ENCODE measurements at regions not wholly inside any gene's neighbourhood (a gene's known extent, or its start where the extent isn't known, plus 50 kb on each side); places are given as distances from the start of the nearest gene placed in this dataset.

DNA sequence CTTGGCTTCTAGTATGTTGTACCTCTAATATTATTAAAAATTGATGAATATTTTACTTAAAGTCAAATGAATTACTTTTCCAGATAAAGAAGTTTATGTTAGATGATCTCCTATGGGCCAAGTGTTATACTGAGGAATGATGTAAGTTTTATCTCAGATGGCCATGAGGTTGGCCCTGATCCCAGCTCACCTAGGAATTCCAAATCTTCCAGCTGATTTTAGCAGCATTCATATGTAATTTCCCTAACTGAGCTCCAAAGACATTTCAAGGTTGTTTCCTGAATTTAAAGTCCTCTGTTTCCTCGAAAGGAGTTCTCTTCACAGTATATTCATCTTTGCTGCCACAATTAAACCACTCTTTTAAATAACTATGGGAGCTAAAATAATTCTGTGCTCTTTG, 1670.4 kb upstream of the SPRY2 start:
- H3K79me2 ChIP-seq (ENCODE audit: control insufficient read depth, insufficient read depth, low read length), result no peaks in the 10 kb centered on the region
- no TSS peak for BruUV-seq (replicated peaks)
- intact Hi-C loops (cut with micrococcal nuclease; ENCODE audit: unreplicated experiment) (no loop called here), in situ Hi-C loops (cut with MboI) (no loop called here)
- ATAC-seq, result no peak
- no peaks in the 10 kb centered on the region for H4K20me1 ChIP-seq (ENCODE audit: control insufficient read depth, insufficient read depth)
- H3K27me3 ChIP-seq (replicated peaks in 1 of 2; ENCODE audit: control insufficient read depth in 2 of 2, insufficient read depth in 2 of 2, low read length in 1 of 2), result no peaks in the 10 kb centered on the region
- no peak overlapping the region for H3K4me3 ChIP-seq
- no peak overlapping the region for H3K27ac ChIP-seq (ENCODE audit: control insufficient read depth, insufficient read depth)
- no peak for DNase-seq (ENCODE audit: low read depth, low spot score)
- no peak overlapping the region for H3K9ac ChIP-seq (ENCODE audit: control insufficient read depth, insufficient read depth, low read length)
- no peaks in the 10 kb centered on the region for H3K4me1 ChIP-seq (ENCODE audit: control insufficient read depth, insufficient read depth, low read length)
- WGBS (ENCODE audit: insufficient coverage, insufficient replicate concordance, low lambda C conversion rate, missing lambda C conversion rate), result 0% methylated on average over 1 of the region's 1 CpG
- H3K4me2 ChIP-seq (ENCODE audit: control insufficient read depth, insufficient read depth), result no peak overlapping the region
- no peaks in the 10 kb centered on the region for H3K36me3 ChIP-seq (ENCODE audit: control insufficient read depth in 2 of 2, insufficient read depth in 2 of 2, low read length in 1 of 2)
- RAD21 ChIA-PET (ENCODE audit: unreplicated experiment), result no interaction called here
- CTCF ChIA-PET, result interaction anchor here (1.1 kb wide), 1 partner anchor 12 kb away, joined by 3 read pairs; no protein-coding TSS in a partner anchor
- SMC1A ChIA-PET (ENCODE audit: uncharacterized antibody, unreplicated experiment), result interaction anchor here (1.1 kb wide), 1 partner anchor 34 kb away, joined by 3 read pairs; no protein-coding TSS in a partner anchor
- no peak for FAIRE-seq
- H3K9me3 ChIP-seq (replicated peaks; ENCODE audit: control insufficient read depth, insufficient read depth, low read length), result no peaks in the 10 kb centered on the region
- POLR2A ChIA-PET, result no interaction called here
- TF ChIP-seq MXI1 (IDR thresholded peaks at IDR 0.05; ENCODE audit: low read depth, low read length), result no peak
- no peak for TF ChIP-seq SREBF1 (IDR thresholded peaks at IDR 0.05; ENCODE audit: low read length)
- no peak for TF ChIP-seq MLLT1 (IDR thresholded peaks at IDR 0.05)
- no peak for TF ChIP-seq ZNF687 (IDR thresholded peaks at IDR 0.05)
- no peak overlapping the region for H2AFZ ChIP-seq (ENCODE audit: control insufficient read depth, low read depth, low read length)

All from GM12878 (cell line).